ENCODE measurements at regions not wholly inside any gene's neighbourhood (a gene's known extent, or its start where the extent isn't known, plus 50 kb on each side); places are given as distances from the start of the nearest gene placed in this dataset.

- Mint-ChIP-seq H3K27ac (no peak overlapping the region), H3K27me3 (ENCODE audit: low read depth) (no peaks in the 10 kb centered on the region), H3K4me3 (no peak overlapping the region), H3K36me3 (peaks cover 3% of the 10 kb centered on the region; the same call in 1 of the 2 replicates), H3K4me1 (no peaks in the 10 kb centered on the region), H3K9me3 (peaks cover 9% of the 10 kb centered on the region)
- POLR2A ChIA-PET: no interaction called here
- ATAC-seq (no peak), DNase-seq (ENCODE audit: low spot score) (no peak)
- CTCF ChIA-PET: no interaction called here
- TF ChIP-seq E2F5 (CRISPR knock-in tag; IDR thresholded peaks at IDR 0.05) (no peak), TEAD4 (CRISPR knock-in tag; IDR thresholded peaks at IDR 0.05) (no peak), RELA (CRISPR knock-in tag; IDR thresholded peaks at IDR 0.05; ENCODE audit: borderline replicate concordance) (no peak), TP53 (CRISPR knock-in tag; IDR thresholded peaks at IDR 0.05) (no peak), ATF1 (CRISPR knock-in tag; IDR thresholded peaks at IDR 0.05) (no peak), NFE2L1 (CRISPR knock-in tag; IDR thresholded peaks at IDR 0.05) (no peak), ZNF121 (CRISPR knock-in tag; IDR thresholded peaks at IDR 0.05) (no peak), PREB (CRISPR knock-in tag; IDR thresholded peaks at IDR 0.05; ENCODE audit: borderline replicate concordance) (no peak), FOXP1 (CRISPR knock-in tag; IDR thresholded peaks at IDR 0.05; ENCODE audit: borderline replicate concordance) (no peak), GTF2I (CRISPR knock-in tag; conservative IDR thresholded peaks at IDR 0.05) (no peak)
- TF ChIP-seq, protein P1, sequence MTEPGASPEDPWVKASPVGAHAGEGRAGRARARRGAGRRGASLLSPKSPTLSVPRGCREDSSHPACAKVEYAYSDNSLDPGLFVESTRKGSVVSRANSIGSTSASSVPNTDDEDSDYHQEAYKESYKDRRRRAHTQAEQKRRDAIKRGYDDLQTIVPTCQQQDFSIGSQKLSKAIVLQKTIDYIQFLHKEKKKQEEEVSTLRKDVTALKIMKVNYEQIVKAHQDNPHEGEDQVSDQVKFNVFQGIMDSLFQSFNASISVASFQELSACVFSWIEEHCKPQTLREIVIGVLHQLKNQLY (CRISPR knock-in tag; IDR thresholded peaks at IDR 0.05): no peak
Measured at GRCh38 chr13:107730813-107731212, 484.5 kb downstream of the LIG4 start.

DNA sequence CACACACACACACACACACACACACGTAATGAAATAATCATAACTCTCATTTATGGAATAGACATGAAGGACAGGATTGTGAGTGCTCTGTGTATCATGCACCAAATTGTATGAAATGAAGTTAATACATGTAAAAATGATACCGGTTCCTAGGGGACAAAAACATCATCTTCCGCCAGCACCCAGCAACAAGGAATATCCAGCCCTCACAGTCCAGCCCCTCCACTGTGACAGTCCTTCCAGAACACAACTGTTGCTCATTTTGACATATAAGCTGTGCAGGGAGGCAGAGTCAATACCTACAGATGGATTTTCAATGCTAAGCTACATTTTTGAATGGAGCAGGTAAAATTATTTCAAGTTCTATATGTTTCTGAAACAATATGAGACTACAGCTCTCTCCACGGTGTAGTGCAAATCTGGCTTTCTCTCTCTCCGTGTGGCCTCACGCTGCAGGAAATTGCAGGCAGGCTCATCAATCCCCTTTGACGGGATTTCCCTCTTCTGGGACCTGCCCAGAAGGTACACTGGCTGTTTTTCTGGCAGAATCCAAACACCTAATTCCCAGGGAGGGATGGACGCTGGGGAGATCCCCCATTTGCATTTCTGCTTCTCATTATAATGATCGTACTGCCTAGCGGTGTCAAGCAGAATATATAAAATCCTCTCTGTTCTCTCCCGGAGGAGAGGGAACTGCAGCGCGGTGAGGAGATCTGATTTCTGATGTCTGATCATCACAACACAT lies 494.0 kb downstream of the LIG4 start:
- ATAC-seq (peak; percentile 64), DNase-seq (ENCODE audit: low spot score) (no peak)
- POLR2A ChIA-PET: no interaction called here
- no peak overlapping the region for H3K4me3 Mint-ChIP-seq
- TF ChIP-seq ZNF416 (CRISPR knock-in tag; IDR thresholded peaks at IDR 0.05): no peak
- no peaks in the 10 kb centered on the region for H3K36me3 Mint-ChIP-seq
- CTCF ChIA-PET: no interaction called here
- H3K9me3 Mint-ChIP-seq: peaks cover 5% of the 10 kb centered on the region; the same call in 1 of the 2 replicates
- peaks cover 11% of the 10 kb centered on the region for H3K4me1 Mint-ChIP-seq
- no peaks in the 10 kb centered on the region for H3K27me3 Mint-ChIP-seq (ENCODE audit: low read depth)
- no peak overlapping the region for H3K27ac Mint-ChIP-seq

- Mint-ChIP-seq H3K9me3 (peaks cover 5% of the 10 kb centered on the region; the same call in 1 of the 2 replicates), H3K4me3 (no peak overlapping the region), H3K27ac (no peak overlapping the region; the same call in 1 of the 2 replicates), H3K4me1 (peaks cover 20% of the 10 kb centered on the region), H3K36me3 (no peaks in the 10 kb centered on the region), H3K27me3 (ENCODE audit: low read depth) (no peaks in the 10 kb centered on the region)
- no peak for DNase-seq (ENCODE audit: low spot score)
- POLR2A ChIA-PET: no interaction called here
- CTCF ChIA-PET: no interaction called here
- no peak for ATAC-seq
- no peak for TF ChIP-seq GRHL2 (CRISPR knock-in tag; IDR thresholded peaks at IDR 0.05; ENCODE audit: insufficient replicate concordance, severe bottlenecking)
- TF ChIP-seq EMX1 (CRISPR knock-in tag; IDR thresholded peaks at IDR 0.05): no peak
- no peak for TF ChIP-seq NFYB (CRISPR knock-in tag; conservative IDR thresholded peaks at IDR 0.05; ENCODE audit: low read depth)
- TF ChIP-seq, protein P2, sequence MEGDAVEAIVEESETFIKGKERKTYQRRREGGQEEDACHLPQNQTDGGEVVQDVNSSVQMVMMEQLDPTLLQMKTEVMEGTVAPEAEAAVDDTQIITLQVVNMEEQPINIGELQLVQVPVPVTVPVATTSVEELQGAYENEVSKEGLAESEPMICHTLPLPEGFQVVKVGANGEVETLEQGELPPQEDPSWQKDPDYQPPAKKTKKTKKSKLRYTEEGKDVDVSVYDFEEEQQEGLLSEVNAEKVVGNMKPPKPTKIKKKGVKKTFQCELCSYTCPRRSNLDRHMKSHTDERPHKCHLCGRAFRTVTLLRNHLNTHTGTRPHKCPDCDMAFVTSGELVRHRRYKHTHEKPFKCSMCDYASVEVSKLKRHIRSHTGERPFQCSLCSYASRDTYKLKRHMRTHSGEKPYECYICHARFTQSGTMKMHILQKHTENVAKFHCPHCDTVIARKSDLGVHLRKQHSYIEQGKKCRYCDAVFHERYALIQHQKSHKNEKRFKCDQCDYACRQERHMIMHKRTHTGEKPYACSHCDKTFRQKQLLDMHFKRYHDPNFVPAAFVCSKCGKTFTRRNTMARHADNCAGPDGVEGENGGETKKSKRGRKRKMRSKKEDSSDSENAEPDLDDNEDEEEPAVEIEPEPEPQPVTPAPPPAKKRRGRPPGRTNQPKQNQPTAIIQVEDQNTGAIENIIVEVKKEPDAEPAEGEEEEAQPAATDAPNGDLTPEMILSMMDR (IDR thresholded peaks at IDR 0.05): no peak
- TF ChIP-seq JUN (CRISPR knock-in tag; IDR thresholded peaks at IDR 0.05): no peak
- TF ChIP-seq ZNF512 (CRISPR knock-in tag; IDR thresholded peaks at IDR 0.05; ENCODE audit: borderline replicate concordance): no peak
- no peak for TF ChIP-seq TEAD4 (CRISPR knock-in tag; IDR thresholded peaks at IDR 0.05)
- no peak for TF ChIP-seq ZNF425 (CRISPR knock-in tag; conservative IDR thresholded peaks at IDR 0.05)
- no peak for TF ChIP-seq PREB (CRISPR knock-in tag; IDR thresholded peaks at IDR 0.05; ENCODE audit: borderline replicate concordance)
- TF ChIP-seq GABPB1 (CRISPR knock-in tag; IDR thresholded peaks at IDR 0.05): no peak
- TF ChIP-seq, protein P3, sequence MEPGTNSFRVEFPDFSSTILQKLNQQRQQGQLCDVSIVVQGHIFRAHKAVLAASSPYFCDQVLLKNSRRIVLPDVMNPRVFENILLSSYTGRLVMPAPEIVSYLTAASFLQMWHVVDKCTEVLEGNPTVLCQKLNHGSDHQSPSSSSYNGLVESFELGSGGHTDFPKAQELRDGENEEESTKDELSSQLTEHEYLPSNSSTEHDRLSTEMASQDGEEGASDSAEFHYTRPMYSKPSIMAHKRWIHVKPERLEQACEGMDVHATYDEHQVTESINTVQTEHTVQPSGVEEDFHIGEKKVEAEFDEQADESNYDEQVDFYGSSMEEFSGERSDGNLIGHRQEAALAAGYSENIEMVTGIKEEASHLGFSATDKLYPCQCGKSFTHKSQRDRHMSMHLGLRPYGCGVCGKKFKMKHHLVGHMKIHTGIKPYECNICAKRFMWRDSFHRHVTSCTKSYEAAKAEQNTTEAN (CRISPR knock-in tag; IDR thresholded peaks at IDR 0.05): no peak
Measured at GRCh38 chr13:107716741-107717140, 498.6 kb downstream of the LIG4 start.
